OCI-LY3 (cell line): ENCODE measurements at regions not wholly inside any gene's neighbourhood (a gene's known extent, or its start where the extent isn't known, plus 50 kb on each side); places are given as distances from the start of the nearest gene placed in this dataset.

Experiments used
- EZH2phosphoT487 ChIP-seq: fragments of 200-600 bp; shearing (Covaris generic); IDR thresholded peaks from 2 replicates; pipeline ENCODE4 v1.6.1; 2018; ENCODE audit warnings: antibody characterized with exemption, mixed run types, low read depth
- TF ChIP-seq, protein P1 (sequence below): fragments of 200-600, 300-600 bp; sonication (generic); IDR thresholded peaks from 2 replicates; pipeline ENCODE4 v1.5.1; 2014; ENCODE audit warnings: antibody characterized with exemption, low read length, low read depth

DNA sequence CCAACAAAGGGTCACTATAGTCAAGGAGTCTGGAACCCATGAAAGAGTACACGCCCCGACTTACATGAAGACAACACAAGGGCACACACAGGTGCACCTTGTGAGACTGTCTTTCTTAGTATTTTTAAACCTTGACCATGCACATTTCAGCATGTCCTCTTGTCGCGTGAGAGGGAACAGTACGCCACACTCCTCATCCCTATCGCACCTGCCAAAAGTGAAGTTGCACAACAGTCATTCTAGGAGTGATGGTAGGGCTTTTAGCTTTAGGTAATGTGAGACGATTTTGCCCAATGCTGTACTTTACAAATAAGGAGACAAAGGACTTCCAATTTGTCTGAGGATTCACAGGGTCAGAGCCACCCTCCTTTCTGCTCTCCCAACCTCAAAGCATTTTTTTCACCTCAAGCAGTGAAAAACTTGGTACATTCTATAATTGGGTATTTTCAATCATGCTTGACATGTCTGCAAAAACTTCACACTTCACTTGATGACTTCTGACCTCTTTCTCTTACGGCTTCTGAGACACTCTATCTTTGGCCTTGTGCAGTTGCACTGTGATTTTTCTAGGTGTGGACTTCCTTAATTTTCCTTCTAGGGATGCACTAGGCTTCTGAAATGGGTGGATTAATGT lies 173.9 kb upstream of the GRB10 start:
- TF ChIP-seq EZH2phosphoT487: no peak
- TF ChIP-seq, protein P1, sequence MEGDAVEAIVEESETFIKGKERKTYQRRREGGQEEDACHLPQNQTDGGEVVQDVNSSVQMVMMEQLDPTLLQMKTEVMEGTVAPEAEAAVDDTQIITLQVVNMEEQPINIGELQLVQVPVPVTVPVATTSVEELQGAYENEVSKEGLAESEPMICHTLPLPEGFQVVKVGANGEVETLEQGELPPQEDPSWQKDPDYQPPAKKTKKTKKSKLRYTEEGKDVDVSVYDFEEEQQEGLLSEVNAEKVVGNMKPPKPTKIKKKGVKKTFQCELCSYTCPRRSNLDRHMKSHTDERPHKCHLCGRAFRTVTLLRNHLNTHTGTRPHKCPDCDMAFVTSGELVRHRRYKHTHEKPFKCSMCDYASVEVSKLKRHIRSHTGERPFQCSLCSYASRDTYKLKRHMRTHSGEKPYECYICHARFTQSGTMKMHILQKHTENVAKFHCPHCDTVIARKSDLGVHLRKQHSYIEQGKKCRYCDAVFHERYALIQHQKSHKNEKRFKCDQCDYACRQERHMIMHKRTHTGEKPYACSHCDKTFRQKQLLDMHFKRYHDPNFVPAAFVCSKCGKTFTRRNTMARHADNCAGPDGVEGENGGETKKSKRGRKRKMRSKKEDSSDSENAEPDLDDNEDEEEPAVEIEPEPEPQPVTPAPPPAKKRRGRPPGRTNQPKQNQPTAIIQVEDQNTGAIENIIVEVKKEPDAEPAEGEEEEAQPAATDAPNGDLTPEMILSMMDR: no peak
